Stomach (tissue), 8 donors: ENCODE measurements at regions not wholly inside any gene's neighbourhood (a gene's known extent, or its start where the extent isn't known, plus 50 kb on each side); places are given as distances from the start of the nearest gene placed in this dataset.
"Not testable (repeated sequence)": the region's sequence is repeated elsewhere in the genome, so short reads cannot be mapped to it uniquely, and the experiment has no call there.

Experiments
- DNase-seq, 2 donors: peaks; one replicate each; pipeline versions ENCODE4 v3.0.0 to v3.0.0-alpha.2; 2013 to 2019
- H3K27ac ChIP-seq, 5 donors: fragments of 200-600 bp in 4 of 5; sonication (generic) in 4 of 5; one replicate each; pipeline ENCODE4 v1.5.1; 2013 to 2019; ENCODE audit warnings: mild to moderate bottlenecking in 1 of 5, moderate library complexity in 1 of 5
- H3K27me3 ChIP-seq, 3 donors: fragments of 200-600 bp; sonication (generic); one replicate each; pipeline ENCODE4 v1.5.1; 2017 to 2019; ENCODE audit warnings: mixed run types in 1 of 3
- H3K36me3 ChIP-seq, 4 donors: fragments of 200-600 bp; sonication (generic); 1 replicate in 3 of 4; 2 replicates in 1 of 4; pipeline ENCODE4 v1.5.1; 2016 to 2019
- H3K4me1 ChIP-seq, 4 donors: fragments of 200-600 bp; sonication (generic); one replicate each; pipeline ENCODE4 v1.5.1; 2016 to 2019
- H3K4me3 ChIP-seq, 4 donors: fragments of 200-600 bp; sonication (generic) in 3 of 4; one replicate each; pipeline ENCODE4 v1.5.1; 2016 to 2019; ENCODE audit warnings: mild to moderate bottlenecking in 1 of 4
- H3K9me3 ChIP-seq, 4 donors: fragments of 200-600 bp; sonication (generic); one replicate each; pipeline ENCODE4 v1.5.1; 2016 to 2019
- EP300 ChIP-seq: sonication (generic); formaldehyde crosslinking; IDR thresholded peaks from one replicate; pipeline ENCODE4 v1.6.1; 2017; ENCODE audit warnings: antibody characterized with exemption
- POLR2A ChIP-seq, 4 donors: fragments of 450-650 bp; IDR thresholded peaks; one replicate each; pipeline ENCODE4 v1.6.1; 2016; ENCODE audit warnings: antibody characterized with exemption in 4 of 4, control low read depth in 2 of 4, mild to moderate bottlenecking in 1 of 4, moderate library complexity in 1 of 4
- POLR2AphosphoS5 ChIP-seq, 3 donors: sonication (generic); formaldehyde crosslinking; IDR thresholded peaks; one replicate each; pipeline ENCODE4 v1.6.1; 2016; ENCODE audit warnings: antibody characterized with exemption in 3 of 3
- WGBS, 5 donors: extraction: QIAGEN DNeasy Blood & Tissue Kit in 3 of 5; methylation state at CpG; one replicate each; pipeline versions ENCODE4 v1.1.5 to v1.1.7; 2013 to 2018; 5-methylcytosine and 5-hydroxymethylcytosine counted together
- intact Hi-C: fragments of 100-400 bp; cut with DNase I; formaldehyde crosslinking; loops from one replicate; pipeline ENCODE4 v1.15.1; 2023; ENCODE audit warnings: low total_unique reads
- TF ChIP-seq, protein P1 (sequence below), 7 experiments: fragments of 450-650 bp in 4 of 7; fragments of 200-600 bp in 3 of 7; sonication (generic) in 3 of 7; IDR thresholded peaks; one replicate each; pipeline ENCODE4 v1.5.1; 2016 to 2019; ENCODE audit warnings: antibody characterized with exemption in 7 of 7, control low read depth in 2 of 7, mild to moderate bottlenecking in 1 of 7
- donor health status: healthy with polysubstance abuse.
- donor health status: Bipolar disorder and iron deficiency.
- donor health status: healthy.

DNA sequence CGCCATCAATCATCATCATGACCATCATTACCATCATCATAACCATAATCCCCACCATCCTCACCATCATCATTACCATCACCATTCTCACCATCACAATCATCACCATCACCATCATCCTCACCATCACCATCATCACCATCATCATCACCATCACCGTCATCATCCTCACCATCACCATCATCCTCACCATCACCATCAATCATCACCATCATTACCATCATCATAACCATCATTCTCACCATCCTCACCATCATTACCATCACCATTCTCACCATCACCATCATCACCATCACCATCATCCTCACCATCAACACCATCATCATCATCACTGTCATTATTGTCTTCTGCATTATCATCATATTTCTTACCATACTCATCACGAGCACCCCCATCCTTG, 245.5 kb downstream of the ADGRD1 start:
- TF ChIP-seq, protein P1, sequence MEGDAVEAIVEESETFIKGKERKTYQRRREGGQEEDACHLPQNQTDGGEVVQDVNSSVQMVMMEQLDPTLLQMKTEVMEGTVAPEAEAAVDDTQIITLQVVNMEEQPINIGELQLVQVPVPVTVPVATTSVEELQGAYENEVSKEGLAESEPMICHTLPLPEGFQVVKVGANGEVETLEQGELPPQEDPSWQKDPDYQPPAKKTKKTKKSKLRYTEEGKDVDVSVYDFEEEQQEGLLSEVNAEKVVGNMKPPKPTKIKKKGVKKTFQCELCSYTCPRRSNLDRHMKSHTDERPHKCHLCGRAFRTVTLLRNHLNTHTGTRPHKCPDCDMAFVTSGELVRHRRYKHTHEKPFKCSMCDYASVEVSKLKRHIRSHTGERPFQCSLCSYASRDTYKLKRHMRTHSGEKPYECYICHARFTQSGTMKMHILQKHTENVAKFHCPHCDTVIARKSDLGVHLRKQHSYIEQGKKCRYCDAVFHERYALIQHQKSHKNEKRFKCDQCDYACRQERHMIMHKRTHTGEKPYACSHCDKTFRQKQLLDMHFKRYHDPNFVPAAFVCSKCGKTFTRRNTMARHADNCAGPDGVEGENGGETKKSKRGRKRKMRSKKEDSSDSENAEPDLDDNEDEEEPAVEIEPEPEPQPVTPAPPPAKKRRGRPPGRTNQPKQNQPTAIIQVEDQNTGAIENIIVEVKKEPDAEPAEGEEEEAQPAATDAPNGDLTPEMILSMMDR (IDR thresholded peaks at IDR 0.05): no peak
- TF ChIP-seq POLR2AphosphoS5 (IDR thresholded peaks at IDR 0.05) (no peak), EP300 (no peak)
- no peak for DNase-seq
- no peak overlapping the region for H3K4me3 ChIP-seq
- peaks cover 0 to 22% (median 0%) of the 10 kb centered on the region in 3 donors for H3K27me3 ChIP-seq
- intact Hi-C loops: no loop called here
- H3K9me3 ChIP-seq: peaks cover 0 to 6% (median 0%) of the 10 kb centered on the region in 4 donors
- no peaks in the 10 kb centered on the region for H3K36me3 ChIP-seq
- WGBS, 5 donors: 59 to 85% (median 76%) methylated on average over 3 of the region's 3 CpGs
- no peaks in the 10 kb centered on the region for H3K4me1 ChIP-seq
- H3K27ac ChIP-seq: no peak overlapping the region

DNA sequence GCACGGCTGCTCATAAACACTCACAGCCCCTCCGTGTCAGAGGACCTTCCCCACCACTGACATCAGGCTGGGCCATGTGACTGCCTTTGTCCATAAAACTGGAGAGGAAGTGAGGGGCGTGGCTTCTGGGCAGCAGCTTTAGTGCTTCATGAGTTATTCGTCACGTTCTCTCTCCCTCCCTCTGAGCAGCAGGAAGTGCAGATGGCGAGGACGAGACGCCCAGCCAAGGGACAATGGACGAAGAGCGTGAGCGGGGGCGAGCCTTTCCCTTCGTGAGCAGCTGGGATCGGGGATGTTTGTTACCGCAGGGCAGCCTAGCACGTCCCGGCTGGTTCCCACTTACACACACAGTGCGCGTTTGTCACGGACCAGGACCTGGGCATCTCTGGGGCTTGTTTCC, 248.2 kb downstream of the ADGRD1 start:
- H3K36me3 ChIP-seq, H3K27ac ChIP-seq, intact Hi-C loops, H3K4me1 ChIP-seq, DNase-seq, H3K4me3 ChIP-seq, H3K9me3 ChIP-seq: not testable (repeated sequence)
- no CpG with 5 or more reads among the region's 20 CpGs for WGBS, 5 donors
- peaks cover 0 to 27% (median 0%) of the 10 kb centered on the region in 3 donors for H3K27me3 ChIP-seq

DNA sequence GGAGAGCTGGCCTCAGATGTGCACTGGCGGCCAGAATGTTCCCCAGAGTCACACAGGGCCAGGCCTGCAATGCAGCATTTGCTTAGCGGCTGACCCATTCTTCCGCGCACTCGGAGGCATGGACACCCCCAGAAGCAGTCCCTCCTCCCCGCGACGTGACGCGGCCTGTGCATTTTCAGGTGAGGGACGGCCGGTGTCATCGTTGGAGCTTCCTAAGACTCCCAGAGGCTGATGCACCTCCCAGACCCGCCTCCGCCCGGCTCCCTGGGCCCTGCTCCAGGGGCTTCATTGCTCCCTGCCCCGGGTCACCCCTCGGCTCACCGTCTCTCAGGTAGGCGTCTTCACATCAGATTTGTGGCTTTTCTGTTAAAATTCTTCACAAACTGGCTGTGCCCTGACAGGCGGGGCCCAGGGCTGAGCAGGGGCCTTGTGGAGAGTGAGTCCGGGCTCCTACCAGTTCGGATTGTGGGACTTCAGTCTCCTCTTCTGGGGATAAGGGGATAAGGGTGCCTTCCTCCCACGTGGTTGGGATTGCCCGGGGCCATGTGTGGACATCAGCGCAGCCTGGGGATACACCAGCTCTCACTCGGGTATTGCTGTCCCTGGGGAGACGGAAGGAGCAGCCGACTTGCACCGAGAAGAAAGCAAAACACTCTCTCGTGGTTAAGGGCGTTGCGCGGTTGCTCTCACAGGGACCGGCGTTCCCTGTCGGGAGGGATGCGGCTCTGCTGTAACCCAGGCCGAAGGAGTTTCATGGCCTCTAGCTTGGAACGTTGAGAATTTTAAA, 249.1 kb downstream of the ADGRD1 start:
- Histone ChIP-seq H3K36me3 (no peaks in the 10 kb centered on the region), H3K9me3 (peaks cover 0 to 6% (median 0%) of the 10 kb centered on the region in 4 donors), H3K27ac (no peak overlapping the region), H3K4me1 (no peaks in the 10 kb centered on the region), H3K4me3 (no peak overlapping the region), H3K27me3 (peaks cover 0 to 27% (median 0%) of the 10 kb centered on the region in 3 donors)
- WGBS, 5 donors: 84 to 92% (median 88%) methylated on average over 23 to 40 of the region's 40 CpGs
- TF ChIP-seq, protein P1 (IDR thresholded peaks at IDR 0.05): no peak
- TF ChIP-seq POLR2AphosphoS5 (IDR thresholded peaks at IDR 0.05) (no peak), POLR2A (IDR thresholded peaks at IDR 0.05) (no peak), EP300 (no peak)
- no peak for DNase-seq
- intact Hi-C loops: no loop called here

DNA sequence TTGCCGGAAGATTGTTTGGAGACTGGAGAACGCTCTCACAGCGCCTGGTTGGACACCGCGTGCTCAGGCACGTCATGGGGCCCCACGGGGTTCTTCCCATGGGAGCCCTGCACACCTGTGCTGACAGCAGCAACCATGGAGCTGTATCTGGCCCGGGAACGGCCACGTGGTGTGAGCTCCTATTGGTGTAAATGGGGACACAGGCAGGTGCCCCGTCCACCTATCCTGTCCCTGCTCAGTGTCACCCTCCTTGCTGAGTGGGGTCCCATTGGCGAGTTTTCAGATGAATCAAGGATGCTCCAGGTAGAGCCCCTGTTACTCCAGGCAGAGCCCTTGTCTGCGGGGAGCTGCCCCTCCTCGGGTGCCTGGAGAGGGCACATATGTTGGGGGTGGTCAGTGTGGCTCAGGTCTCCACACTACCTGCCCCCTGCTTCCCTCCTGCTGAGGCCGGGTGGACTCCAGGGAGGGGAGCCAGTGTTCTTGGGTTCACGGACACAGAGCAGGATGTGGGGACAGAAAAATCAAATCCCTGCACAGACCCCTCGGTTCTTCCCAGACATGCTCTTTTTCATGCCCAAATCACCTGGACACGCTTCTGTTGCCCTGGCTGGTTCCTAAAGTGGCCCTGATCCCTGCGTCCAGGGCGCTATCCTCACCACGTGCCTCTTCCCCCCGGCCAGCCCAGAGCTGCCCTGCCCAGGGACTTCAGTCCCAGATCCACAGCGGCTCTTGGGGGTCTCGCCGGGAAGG, 250.1 kb downstream of the ADGRD1 start:
- Histone ChIP-seq H3K9me3 (no peaks in the 10 kb centered on the region), H3K27me3 (peaks cover 0 to 29% (median 0%) of the 10 kb centered on the region in 3 donors), H3K4me1 (no peaks in the 10 kb centered on the region), H3K36me3 (no peaks in the 10 kb centered on the region), H3K27ac (no peak overlapping the region), H3K4me3 (no peak overlapping the region)
- no peak for DNase-seq
- 81 to 86% (median 84%) methylated on average over 20 to 25 of the region's 25 CpGs for WGBS, 5 donors
- intact Hi-C loops: no loop called here
- TF ChIP-seq POLR2AphosphoS5 (IDR thresholded peaks at IDR 0.05): no peak
- no peak for TF ChIP-seq POLR2A (IDR thresholded peaks at IDR 0.05)
- no peak for TF ChIP-seq EP300
- TF ChIP-seq, protein P1 (IDR thresholded peaks at IDR 0.05): no peak
